ENCODE measurements at regions not wholly inside any gene's neighbourhood (a gene's known extent, or its start where the extent isn't known, plus 50 kb on each side); places are given as distances from the start of the nearest gene placed in this dataset.
"Not testable (repeated sequence)": the region's sequence is repeated elsewhere in the genome, so short reads cannot be mapped to it uniquely, and the experiment has no call there.

DNA sequence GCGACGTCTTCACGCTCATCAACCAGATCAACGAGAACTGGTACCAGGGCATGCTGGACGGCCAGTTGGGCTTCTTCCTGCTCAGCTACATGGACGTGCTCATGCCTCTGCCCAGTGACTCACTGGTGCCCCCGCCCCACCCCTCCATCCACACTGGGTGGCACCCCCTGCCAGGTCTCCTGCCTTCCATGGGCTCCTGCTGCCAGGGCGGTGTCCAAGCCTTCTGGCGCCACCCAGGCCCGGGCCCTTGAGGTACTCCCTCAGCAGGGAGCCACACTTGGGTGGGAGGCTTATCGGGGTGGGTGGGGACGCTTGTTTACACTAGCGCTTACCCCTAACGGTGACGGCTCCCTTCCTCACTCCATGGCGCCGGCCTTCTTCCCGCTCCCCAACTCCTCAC is 148.2 kb downstream of the GOSR1 start:
- H3K27ac Mint-ChIP-seq; H3K9me3 Mint-ChIP-seq; H3K36me3 Mint-ChIP-seq (ENCODE audit: low read depth); H3K4me1 Mint-ChIP-seq (ENCODE audit: low read depth); H3K27me3 Mint-ChIP-seq (ENCODE audit: insufficient read depth); intact Hi-C loops (cut with micrococcal nuclease); H3K4me3 Mint-ChIP-seq; DNase-seq (ENCODE audit: low spot score): not testable (repeated sequence)

DNA sequence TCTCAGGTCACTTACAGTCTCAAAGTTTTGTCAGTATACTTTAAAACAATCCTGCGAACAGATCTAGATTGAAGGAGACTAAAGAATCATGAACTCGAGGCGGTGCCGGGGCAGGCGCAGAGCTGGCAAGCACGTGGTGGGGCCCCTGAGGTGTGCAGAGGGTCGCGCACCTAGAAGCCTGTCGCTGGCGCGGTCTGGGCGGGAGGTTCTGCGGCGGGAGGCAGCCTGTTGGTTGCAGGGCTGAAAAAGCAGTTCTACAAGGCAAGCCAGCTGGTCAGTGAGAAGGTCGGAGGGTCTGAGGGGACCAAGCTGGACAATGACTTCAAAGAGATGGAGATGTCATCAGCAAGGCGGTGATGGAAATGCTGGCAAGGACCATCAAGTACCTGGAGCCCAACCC is 147.0 kb downstream of the GOSR1 start:
- intact Hi-C loops (cut with micrococcal nuclease); H3K27me3 Mint-ChIP-seq (ENCODE audit: insufficient read depth); H3K9me3 Mint-ChIP-seq: not testable (repeated sequence)

GRCh38 chr17:30609682-30610081 is 132.5 kb downstream of the GOSR1 start:
- H3K4me1 Mint-ChIP-seq (ENCODE audit: low read depth); H3K27ac Mint-ChIP-seq; H3K4me3 Mint-ChIP-seq; H3K9me3 Mint-ChIP-seq; intact Hi-C loops (cut with micrococcal nuclease); DNase-seq (ENCODE audit: low spot score); H3K27me3 Mint-ChIP-seq (ENCODE audit: insufficient read depth); H3K36me3 Mint-ChIP-seq (ENCODE audit: low read depth): not testable (repeated sequence)

More for the DNA sequence above, 147.0 kb downstream of the GOSR1 start:
- not testable (repeated sequence) for H3K4me3 Mint-ChIP-seq; H3K27ac Mint-ChIP-seq; H3K4me1 Mint-ChIP-seq (ENCODE audit: low read depth); H3K36me3 Mint-ChIP-seq (ENCODE audit: low read depth); DNase-seq (ENCODE audit: low spot score)

GRCh38 chr17:30605523-30605922 is 128.3 kb downstream of the GOSR1 start:
- Mint-ChIP-seq H3K9me3 (no peaks in the 10 kb centered on the region), H3K27ac (no peak overlapping the region), H3K36me3 (ENCODE audit: low read depth) (no peaks in the 10 kb centered on the region), H3K4me3 (no peak overlapping the region), H3K27me3 (ENCODE audit: insufficient read depth) (peaks cover 8% of the 10 kb centered on the region), H3K4me1 (ENCODE audit: low read depth) (peaks cover 10% of the 10 kb centered on the region)
- DNase-seq (ENCODE audit: low spot score) = no peak
- intact Hi-C loops (cut with micrococcal nuclease) = no loop called here

DNA sequence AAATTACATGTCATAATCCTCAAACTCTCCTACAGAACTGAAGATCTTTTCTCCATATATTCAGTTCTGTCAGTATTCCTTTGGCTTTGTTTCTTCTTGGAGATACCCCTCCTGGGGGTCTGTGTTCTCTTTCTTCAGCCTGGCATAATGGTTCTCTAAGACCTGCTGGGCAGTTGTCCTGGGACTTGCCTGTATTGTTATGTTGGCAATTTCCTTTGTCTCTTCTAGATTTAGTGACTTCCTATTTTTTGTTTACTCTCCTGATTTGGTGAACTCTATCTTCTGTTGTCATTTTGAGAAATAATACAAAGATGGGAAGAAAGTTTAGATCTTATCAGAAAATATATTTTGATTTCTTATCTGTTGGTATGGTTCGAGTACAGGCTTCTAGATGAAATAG is 127.8 kb downstream of the GOSR1 start:
- no peak overlapping the region for H3K4me3 Mint-ChIP-seq
- intact Hi-C loops (cut with micrococcal nuclease) = no loop called here
- peaks cover 10% of the 10 kb centered on the region for H3K4me1 Mint-ChIP-seq (ENCODE audit: low read depth)
- H3K27ac Mint-ChIP-seq = no peak overlapping the region
- no peak for DNase-seq (ENCODE audit: low spot score)
- H3K9me3 Mint-ChIP-seq = no peaks in the 10 kb centered on the region
- H3K27me3 Mint-ChIP-seq (ENCODE audit: insufficient read depth) = peaks cover 8% of the 10 kb centered on the region
- H3K36me3 Mint-ChIP-seq (ENCODE audit: low read depth) = no peaks in the 10 kb centered on the region

DNA sequence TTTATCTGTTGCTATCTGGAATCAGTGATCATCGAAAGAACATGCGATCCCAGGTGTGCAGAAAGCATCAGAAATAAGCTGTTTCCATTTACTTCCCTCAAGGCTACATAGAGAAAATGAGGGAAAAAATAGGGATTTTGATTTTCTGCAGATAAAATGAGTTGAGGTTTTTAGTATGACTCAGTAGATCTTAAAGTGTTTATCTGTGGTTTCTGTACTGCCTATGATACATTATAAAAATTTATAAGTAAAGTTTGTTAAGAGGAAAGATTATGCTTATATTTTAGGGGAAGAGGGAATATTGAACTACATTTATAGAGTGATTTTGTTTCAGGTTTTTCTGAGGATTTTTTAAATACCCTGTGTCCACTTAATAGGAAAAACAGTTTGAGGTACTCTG is 125.2 kb downstream of the GOSR1 start:
- H3K9me3 Mint-ChIP-seq; H3K36me3 Mint-ChIP-seq (ENCODE audit: low read depth); DNase-seq (ENCODE audit: low spot score); H3K27ac Mint-ChIP-seq: not testable (repeated sequence)
- Mint-ChIP-seq H3K4me3 (peak overlapping the region; percentile 78), H3K4me1 (ENCODE audit: low read depth) (peaks cover 19% of the 10 kb centered on the region), H3K27me3 (ENCODE audit: insufficient read depth) (peaks cover 24% of the 10 kb centered on the region)
- intact Hi-C loops (cut with micrococcal nuclease) = loop anchor here (5.0 kb wide), 2 partner anchors 115 to 125 kb away; partner anchors contain the start of gene GOSR1

- intact Hi-C loops (cut with micrococcal nuclease) = loop anchor here (5.0 kb wide), 2 partner anchors 115 to 125 kb away; partner anchors contain the start of gene GOSR1
- peaks cover 24% of the 10 kb centered on the region for H3K27me3 Mint-ChIP-seq (ENCODE audit: insufficient read depth)
- H3K36me3 Mint-ChIP-seq (ENCODE audit: low read depth); H3K9me3 Mint-ChIP-seq; DNase-seq (ENCODE audit: low spot score); H3K27ac Mint-ChIP-seq: not testable (repeated sequence)
- H3K4me1 Mint-ChIP-seq (ENCODE audit: low read depth) = peaks cover 19% of the 10 kb centered on the region
- peak overlapping the region; percentile 78 for H3K4me3 Mint-ChIP-seq
These were observed 124.8 kb downstream of the GOSR1 start for GRCh38 chr17:30601984-30602383.

- peaks cover 24% of the 10 kb centered on the region for H3K27me3 Mint-ChIP-seq (ENCODE audit: insufficient read depth)
- no peak for DNase-seq (ENCODE audit: low spot score)
- intact Hi-C loops (cut with micrococcal nuclease) = loop anchor here (5.0 kb wide), 2 partner anchors 116 to 124 kb away; partner anchors contain the start of gene GOSR1
These were observed 123.8 kb downstream of the GOSR1 start for GRCh38 chr17:30600830-30601494.

GRCh38 chr17:30600060-30600829 is 123.0 kb downstream of the GOSR1 start:
- peak; percentile 57 for DNase-seq (ENCODE audit: low spot score)
- Mint-ChIP-seq H3K27me3 (ENCODE audit: insufficient read depth) (peaks cover 24% of the 10 kb centered on the region), H3K4me1 (ENCODE audit: low read depth) (peaks cover 19% of the 10 kb centered on the region), H3K36me3 (ENCODE audit: low read depth) (no peaks in the 10 kb centered on the region), H3K4me3 (peak overlapping the region; percentile 81), H3K9me3 (peaks cover 3% of the 10 kb centered on the region), H3K27ac (peak overlapping the region; percentile 55)
- intact Hi-C loops (cut with micrococcal nuclease) = loop anchor here (5.0 kb wide), 2 partner anchors 117 to 123 kb away; partner anchors contain the start of gene GOSR1

More at GRCh38 chr17:30600830-30601494, 123.8 kb downstream of the GOSR1 start:
- Mint-ChIP-seq H3K9me3 (peaks cover 3% of the 10 kb centered on the region), H3K36me3 (ENCODE audit: low read depth) (no peaks in the 10 kb centered on the region), H3K27ac (peak overlapping the region; percentile 92), H3K4me3 (peak overlapping the region; percentile 95), H3K4me1 (ENCODE audit: low read depth) (peaks cover 19% of the 10 kb centered on the region)

GRCh38 chr17:30599428-30600059 is 122.3 kb downstream of the GOSR1 start:
- Mint-ChIP-seq H3K4me1 (ENCODE audit: low read depth) (peaks cover 19% of the 10 kb centered on the region), H3K36me3 (ENCODE audit: low read depth) (no peaks in the 10 kb centered on the region), H3K27ac (no peak overlapping the region), H3K9me3 (peaks cover 3% of the 10 kb centered on the region), H3K4me3 (peak overlapping the region; percentile 81), H3K27me3 (ENCODE audit: insufficient read depth) (peaks cover 21% of the 10 kb centered on the region)
- intact Hi-C loops (cut with micrococcal nuclease) = loop anchor here (5.0 kb wide), 2 partner anchors 118 to 122 kb away; partner anchors contain the start of gene GOSR1
- no peak for DNase-seq (ENCODE audit: low spot score)

DNA sequence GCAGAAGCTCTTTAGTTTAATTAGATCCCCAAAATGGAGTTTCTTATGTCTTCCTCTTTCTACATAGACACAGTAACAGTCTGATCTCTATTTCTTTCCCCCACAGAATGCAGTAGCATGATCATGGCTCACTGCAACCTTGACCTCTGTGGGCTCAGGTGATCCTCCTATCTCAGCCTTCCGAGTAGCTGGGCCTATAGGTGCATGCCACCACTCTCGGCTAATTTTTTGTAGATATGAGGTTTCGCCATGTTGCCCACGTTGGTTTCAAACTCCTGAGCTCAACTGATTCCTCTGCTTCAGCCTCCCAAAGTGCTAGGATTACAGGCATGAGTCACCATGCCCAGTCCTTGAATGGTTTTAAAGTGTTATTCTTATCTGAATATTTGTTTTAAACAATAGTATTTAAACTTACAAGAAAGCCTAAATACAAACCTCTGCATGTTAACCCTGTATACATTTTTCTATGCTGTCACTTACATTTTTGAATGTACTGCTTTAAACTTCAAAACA is 120.6 kb downstream of the GOSR1 start:
- Mint-ChIP-seq H3K27ac (no peak overlapping the region), H3K36me3 (ENCODE audit: low read depth) (no peaks in the 10 kb centered on the region), H3K27me3 (ENCODE audit: insufficient read depth) (peaks cover 21% of the 10 kb centered on the region), H3K4me1 (ENCODE audit: low read depth) (peaks cover 15% of the 10 kb centered on the region), H3K9me3 (peaks cover 3% of the 10 kb centered on the region), H3K4me3 (no peak overlapping the region)
- intact Hi-C loops (cut with micrococcal nuclease) = no loop called here
- no peak for DNase-seq (ENCODE audit: low spot score)

GRCh38 chr17:30596948-30597775 is 120.0 kb downstream of the GOSR1 start:
- H3K4me3 Mint-ChIP-seq; H3K9me3 Mint-ChIP-seq; H3K27ac Mint-ChIP-seq; intact Hi-C loops (cut with micrococcal nuclease); H3K36me3 Mint-ChIP-seq (ENCODE audit: low read depth); DNase-seq (ENCODE audit: low spot score): not testable (repeated sequence)
- Mint-ChIP-seq H3K4me1 (ENCODE audit: low read depth) (peaks cover 14% of the 10 kb centered on the region), H3K27me3 (ENCODE audit: insufficient read depth) (peaks cover 21% of the 10 kb centered on the region)

All from activated T-helper 1 cell treated with anti-CD3 and anti-CD28 coated beads, Interleukin-12 subunit alpha, Interleukin-12 subunit beta, Interleukin-2, Interleukin-4 antibody, amounts not matched to agents 30 ng/mL and 10 ng/mL and 1 ng/mL, durations not matched to agents 14 hours and 24 hours and 36 hours (primary cell).